ENCODE measurements at regions not wholly inside any gene's neighbourhood (a gene's known extent, or its start where the extent isn't known, plus 50 kb on each side); places are given as distances from the start of the nearest gene placed in this dataset.

- no peak for DNase-seq (ENCODE audit: low spot score, unreplicated experiment)
Observed at GRCh38 chr12:24482044-24482443, 466.9 kb downstream of the BCAT1 start.

GRCh38 chr12:24480766-24481449 is 468.0 kb downstream of the BCAT1 start:
- no peak for DNase-seq (ENCODE audit: low spot score, unreplicated experiment)

More at GRCh38 chr12:24482044-24482443, 466.9 kb downstream of the BCAT1 start:
- no peaks in the 10 kb centered on the region for H3K9me3 Mint-ChIP-seq (ENCODE audit: low read depth)
- H3K4me3 Mint-ChIP-seq (ENCODE audit: low read depth) = no peak overlapping the region
- TF ChIP-seq CTCF (IDR thresholded peaks at IDR 0.05; ENCODE audit: unreplicated experiment) = no peak
- no peaks in the 10 kb centered on the region for H3K36me3 Mint-ChIP-seq (ENCODE audit: insufficient read depth)
- no peaks in the 10 kb centered on the region for H3K27me3 Mint-ChIP-seq
- H3K4me1 Mint-ChIP-seq (ENCODE audit: low read depth) = peaks cover 13% of the 10 kb centered on the region
- no peak overlapping the region for H3K27ac Mint-ChIP-seq

DNA sequence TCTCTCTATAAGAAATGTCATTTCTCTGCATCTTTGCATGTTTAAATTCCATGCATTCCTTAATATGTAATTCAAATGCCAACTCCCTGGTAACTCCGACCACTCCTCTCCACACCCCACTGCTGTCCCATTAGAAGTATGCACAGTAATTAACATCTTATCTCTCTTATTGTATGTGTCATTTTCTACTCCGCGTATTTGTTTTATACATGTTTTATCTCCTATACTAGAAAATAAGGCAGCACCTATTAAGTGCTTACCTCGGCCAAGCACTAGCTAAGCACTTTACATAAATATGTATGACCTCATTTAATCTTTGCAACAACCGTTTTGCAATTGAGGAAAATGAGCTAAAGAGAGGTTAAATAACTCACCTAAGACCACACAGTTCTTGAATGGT is 469.8 kb downstream of the BCAT1 start:
- no peak for DNase-seq (ENCODE audit: low spot score, unreplicated experiment)
- Mint-ChIP-seq H3K27ac (no peak overlapping the region), H3K4me3 (ENCODE audit: low read depth) (no peak overlapping the region), H3K36me3 (ENCODE audit: insufficient read depth) (no peaks in the 10 kb centered on the region), H3K4me1 (ENCODE audit: low read depth) (peaks cover 5% of the 10 kb centered on the region), H3K9me3 (ENCODE audit: low read depth) (no peaks in the 10 kb centered on the region), H3K27me3 (no peaks in the 10 kb centered on the region)
- TF ChIP-seq CTCF (IDR thresholded peaks at IDR 0.05; ENCODE audit: unreplicated experiment) = no peak

More at GRCh38 chr12:24480766-24481449, 468.0 kb downstream of the BCAT1 start:
- Mint-ChIP-seq H3K36me3 (ENCODE audit: insufficient read depth) (no peaks in the 10 kb centered on the region), H3K27ac (no peak overlapping the region), H3K4me3 (ENCODE audit: low read depth) (no peak overlapping the region), H3K9me3 (ENCODE audit: low read depth) (no peaks in the 10 kb centered on the region), H3K4me1 (ENCODE audit: low read depth) (peaks cover 13% of the 10 kb centered on the region), H3K27me3 (no peaks in the 10 kb centered on the region)
- TF ChIP-seq CTCF (IDR thresholded peaks at IDR 0.05; ENCODE audit: unreplicated experiment) = no peak

DNA sequence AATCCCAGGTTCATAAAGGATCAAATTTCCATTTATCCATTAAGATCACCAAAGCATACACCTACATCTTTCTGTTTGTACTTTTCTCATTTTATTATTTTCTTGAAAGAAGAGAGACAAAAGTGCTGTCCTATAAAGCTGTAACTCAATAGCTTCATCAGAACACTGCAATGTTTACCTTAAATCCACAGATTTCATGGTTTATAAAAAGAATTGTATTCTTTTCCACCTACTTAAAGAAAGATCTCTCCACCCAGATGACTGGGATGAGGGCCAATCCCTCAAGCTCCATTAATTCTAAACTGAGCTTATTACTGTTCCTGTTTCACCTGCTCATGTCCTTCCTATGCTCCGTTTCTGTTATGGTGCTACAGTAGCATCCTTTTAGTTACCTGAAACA is 470.6 kb downstream of the BCAT1 start:
- H3K4me3 Mint-ChIP-seq (ENCODE audit: low read depth) = no peak overlapping the region
- no peaks in the 10 kb centered on the region for H3K36me3 Mint-ChIP-seq (ENCODE audit: insufficient read depth)
- no peaks in the 10 kb centered on the region for H3K27me3 Mint-ChIP-seq
- no peak for DNase-seq (ENCODE audit: low spot score, unreplicated experiment)
- no peak overlapping the region for H3K27ac Mint-ChIP-seq
- H3K9me3 Mint-ChIP-seq (ENCODE audit: low read depth) = no peaks in the 10 kb centered on the region
- no peak for TF ChIP-seq CTCF (IDR thresholded peaks at IDR 0.05; ENCODE audit: unreplicated experiment)
- peaks cover 3% of the 10 kb centered on the region for H3K4me1 Mint-ChIP-seq (ENCODE audit: low read depth)

GRCh38 chr12:24476310-24476709 is 472.6 kb downstream of the BCAT1 start:
- Mint-ChIP-seq H3K9me3 (ENCODE audit: low read depth) (no peaks in the 10 kb centered on the region), H3K27me3 (no peaks in the 10 kb centered on the region), H3K4me1 (ENCODE audit: low read depth) (peaks cover 5% of the 10 kb centered on the region), H3K27ac (no peak overlapping the region), H3K36me3 (ENCODE audit: insufficient read depth) (no peaks in the 10 kb centered on the region), H3K4me3 (ENCODE audit: low read depth) (no peak overlapping the region)
- no peak for DNase-seq (ENCODE audit: low spot score, unreplicated experiment)
- TF ChIP-seq CTCF (IDR thresholded peaks at IDR 0.05; ENCODE audit: unreplicated experiment) = no peak
